ENCODE measurements at regions not wholly inside any gene's neighbourhood (a gene's known extent, or its start where the extent isn't known, plus 50 kb on each side); places are given as distances from the start of the nearest gene placed in this dataset.

- TF ChIP-seq CTCF (IDR thresholded peaks at IDR 0.05; ENCODE audit: low read depth, low read length, missing input control) (no peak), JUND (IDR thresholded peaks at IDR 0.05) (no peak)
These were observed 973.5 kb upstream of the SPRY2 start for GRCh38 chr13:81314461-81314860.
